HCT116 (cell line): ENCODE measurements at regions not wholly inside any gene's neighbourhood (a gene's known extent, or its start where the extent isn't known, plus 50 kb on each side); places are given as distances from the start of the nearest gene placed in this dataset.

ENCODE experiments used
- ATAC-seq: fragments of 200-7000 bp; cut with Tn5 transposase; 2 replicates; pipeline ENCODE4 v1.9.1; 2020; ENCODE audit warnings: mild to moderate bottlenecking, moderate library complexity
- BruUV-seq: library from RNA; stranded (reverse); fragments of 400-500 nt; replicated peaks from 2 replicates; lab custom pipeline; 2021; lab: Mats Ljungman, UMichigan
- CTCF ChIA-PET: fragments of 300-600 bp; sonication (Branson Sonifier 250); formaldehyde crosslinking; loops from one replicate; lab custom pipeline; 2021; ENCODE audit warnings: antibody characterized with exemption; lab: Charles Lee
- POLR2A ChIA-PET: fragments of 300-600, 350-600 bp; sonication (Branson Sonifier 250); formaldehyde crosslinking; loops from one replicate; lab custom pipeline; 2021; ENCODE audit warnings: antibody characterized with exemption; lab: Charles Lee
- RAD21 ChIA-PET, 2 experiments: fragments of 300-600 bp; sonication (Branson Sonifier 250); formaldehyde crosslinking; loops; one replicate each; lab custom pipeline; 2023; ENCODE audit warnings: low total read pairs in 2 of 2; ENCODE audit not compliant: uncharacterized antibody in 2 of 2, unreplicated experiment in 2 of 2, low non-redundant PET in 1 of 2; lab: Charles Lee
- DNase-seq: peaks from one replicate; pipeline ENCODE4 v3.0.0-alpha.2; 2010; ENCODE audit warnings: low read depth, low spot score
- H2AFZ ChIP-seq: fragments of 200-600 bp; shearing (Covaris generic), sonication (generic); 2 replicates; pipeline ENCODE4 v1.6.1; 2017; ENCODE audit warnings: low read depth, mixed run types, mixed read lengths, antibody characterized with exemption, low read length; ENCODE audit not compliant: poor library complexity, severe bottlenecking
- H3K27ac ChIP-seq: 2 replicates; pipeline ENCODE4 v1.5.1; 2012; ENCODE audit warnings: low read depth, low read length
- H3K27me3 ChIP-seq: fragments of 200-600 bp; sonication (generic); 2 replicates; pipeline ENCODE4 v1.6.1; 2016; ENCODE audit warnings: mixed run types, low read length, mixed read lengths; ENCODE audit not compliant: insufficient read depth
- H3K36me3 ChIP-seq, 2 experiments: fragments of 200-500 bp in 1 of 2; fragments of 200-600 bp in 1 of 2; sonication (Bioruptor generic) in 1 of 2; sonication (generic) in 1 of 2; 2 replicates each; pipeline versions ENCODE4 v1.5.1 to v1.6.1; 2014 to 2016; ENCODE audit warnings: low read length in 2 of 2, inconsistent platforms in 1 of 2, mixed read lengths in 1 of 2, mixed run types in 1 of 2; ENCODE audit not compliant: insufficient read depth in 2 of 2, control insufficient read depth in 1 of 2
- H3K4me1 ChIP-seq, 2 experiments: fragments of 200-600 bp in 1 of 2; sonication (generic) in 1 of 2; 2 replicates each; pipeline versions ENCODE4 v1.5.1 to v1.6.1; 2012 to 2017; ENCODE audit warnings: low read length in 2 of 2, inconsistent platforms in 1 of 2, mild to moderate bottlenecking in 1 of 2, mixed read lengths in 1 of 2, mixed run types in 1 of 2, moderate library complexity in 1 of 2; ENCODE audit not compliant: insufficient read depth in 2 of 2, control insufficient read depth in 1 of 2
- H3K4me2 ChIP-seq: fragments of 200-600 bp; sonication (generic); 2 replicates; pipeline ENCODE4 v1.6.1; 2017; ENCODE audit warnings: mixed run types, low read length, mixed read lengths
- H3K4me3 ChIP-seq, 2 experiments: fragments of 200-600 bp in 1 of 2; sonication (generic) in 1 of 2; replicated peaks in 1 of 2; 2 replicates each; pipeline ENCODE4 v1.5.1; 2011 to 2016; ENCODE audit warnings: low read length in 2 of 2, control low read depth in 1 of 2, low read depth in 1 of 2, mild to moderate bottlenecking in 1 of 2, mixed read lengths in 1 of 2, mixed run types in 1 of 2
- H3K79me2 ChIP-seq: fragments of 200-600 bp; sonication (generic); 2 replicates; pipeline ENCODE4 v1.6.1; 2017; ENCODE audit warnings: mild to moderate bottlenecking, mixed run types, low read length, moderate library complexity, mixed read lengths; ENCODE audit not compliant: insufficient read depth
- H3K9ac ChIP-seq: fragments of 200-600 bp; sonication (generic); 2 replicates; pipeline ENCODE4 v1.6.1; 2016; ENCODE audit warnings: low read length, mixed read lengths
- H3K9me2 ChIP-seq: fragments of 200-600 bp; sonication (generic), shearing (Covaris generic); 2 replicates; pipeline ENCODE4 v1.6.1; 2017; ENCODE audit warnings: mixed run types, mild to moderate bottlenecking, moderate library complexity; ENCODE audit not compliant: insufficient read depth
- H3K9me3 ChIP-seq, 2 experiments: fragments of 200-500 bp in 1 of 2; fragments of 200-600 bp in 1 of 2; sonication (Bioruptor generic) in 1 of 2; sonication (generic) in 1 of 2; 2 replicates each; pipeline ENCODE4 v1.6.1; 2014 to 2017; ENCODE audit warnings: low read length in 2 of 2, mixed read lengths in 2 of 2, inconsistent platforms in 1 of 2, low read depth in 1 of 2, mild to moderate bottlenecking in 1 of 2, mixed run types in 1 of 2, moderate library complexity in 1 of 2; ENCODE audit not compliant: control insufficient read depth in 1 of 2, insufficient read depth in 1 of 2
- H4K20me1 ChIP-seq: fragments of 200-600 bp; sonication (generic), shearing (Covaris generic); 2 replicates; pipeline ENCODE4 v1.6.1; 2017; ENCODE audit warnings: mixed run types, mild to moderate bottlenecking, moderate library complexity; ENCODE audit not compliant: insufficient read depth
- CBX3 ChIP-seq: IDR thresholded peaks from 2 replicates; pipeline ENCODE4 v1.6.1; 2012; ENCODE audit warnings: low read depth
- CTCF ChIP-seq, 3 experiments: fragments of 200-600 bp in 1 of 3; sonication (generic) in 1 of 3; IDR thresholded peaks in 2 of 3; conservative IDR thresholded peaks in 1 of 3; 2 replicates each; pipeline ENCODE4 v1.5.1; 2012 to 2017; ENCODE audit warnings: low read depth in 2 of 3, low read length in 2 of 3, antibody characterized with exemption in 1 of 3, borderline replicate concordance in 1 of 3, control low read depth in 1 of 3, mild to moderate bottlenecking in 1 of 3, mixed read lengths in 1 of 3, mixed run types in 1 of 3, moderate library complexity in 1 of 3; ENCODE audit not compliant: insufficient read depth in 1 of 3
- EZH2 ChIP-seq: fragments of 200-600 bp; sonication (generic); IDR thresholded peaks from 2 replicates; pipeline ENCODE4 v1.6.1; 2017; ENCODE audit warnings: antibody characterized with exemption, mixed run types
- RAD21 ChIP-seq: IDR thresholded peaks from 2 replicates; pipeline ENCODE4 v1.6.1; 2012; ENCODE audit warnings: low read depth, mild to moderate bottlenecking
- SIN3A ChIP-seq: IDR thresholded peaks from 2 replicates; pipeline ENCODE4 v1.6.1; 2012; ENCODE audit warnings: low read depth
- SP1 ChIP-seq: IDR thresholded peaks from 2 replicates; pipeline ENCODE4 v1.6.1; 2012; ENCODE audit warnings: low read depth
- TCF7L2 ChIP-seq: IDR thresholded peaks from 2 replicates; pipeline ENCODE4 v1.7.0; 2011; ENCODE audit warnings: borderline replicate concordance, inconsistent platforms; ENCODE audit not compliant: insufficient read depth, insufficient read length; ENCODE audit errors: extremely low read depth
- intact Hi-C: fragments of 100-400 bp; cut with micrococcal nuclease; formaldehyde crosslinking; loops from 2 replicates; pipeline ENCODE4 v1.10.0; 2022

DNA sequence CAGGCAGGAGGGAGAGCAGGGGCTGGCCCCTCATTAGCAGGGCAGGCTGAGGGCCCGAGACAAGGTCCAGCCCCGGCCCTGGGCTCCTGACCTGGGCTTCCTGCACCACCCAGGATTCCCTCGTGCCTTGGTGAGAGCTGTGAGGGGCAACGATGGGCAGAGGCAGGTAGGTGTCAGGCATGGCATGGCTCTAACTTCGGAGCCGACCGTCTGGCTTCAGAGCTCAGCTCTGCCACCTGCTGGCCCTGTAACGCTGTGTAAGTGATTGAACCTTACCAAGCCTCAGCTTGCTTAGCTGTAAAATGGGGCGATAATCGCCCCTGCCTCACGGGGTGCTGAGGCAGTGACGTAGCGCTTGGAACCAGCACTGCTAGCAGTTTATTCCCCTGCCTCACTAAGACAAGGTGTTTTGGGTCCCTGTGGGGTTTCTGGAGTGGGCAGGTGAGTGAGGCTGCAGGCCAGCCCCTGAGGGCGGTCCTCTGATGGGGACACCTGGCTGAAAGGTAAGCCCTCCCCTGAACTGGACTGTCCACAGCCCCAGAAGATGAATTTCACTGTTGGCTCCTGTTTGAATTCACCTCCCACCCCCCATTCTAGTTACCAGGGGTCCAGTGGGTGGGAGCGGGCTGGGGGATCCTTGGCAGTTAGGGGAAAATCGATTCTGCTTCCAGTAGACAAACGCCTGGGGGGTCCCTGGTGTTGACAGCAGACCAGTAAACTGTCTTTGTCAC lies 184.8 kb upstream of the GSE1 start:
- POLR2A ChIA-PET, result no interaction called here
- CTCF ChIA-PET, result interaction anchor here (0.6 to 6.3 kb wide), 15 partner anchors 8 to 329 kb away, joined by 3 to 39 read pairs (median 5); no protein-coding TSS in a partner anchor
- Histone ChIP-seq H2AFZ (no peak overlapping the region), H3K4me3 (no peak overlapping the region), H3K27me3 (0 out of 2 replicates have a peak, but pooled peaks cover 5% of the 10 kb centered on the region), H3K27ac (no peak overlapping the region), H3K36me3 (no peaks in the 10 kb centered on the region), H3K79me2 (no peaks in the 10 kb centered on the region), H3K9me3 (no peaks in the 10 kb centered on the region)
- intact Hi-C loops, result loop anchor here (2.0 to 10.0 kb wide), 2 partner anchors 126 to 314 kb away; no protein-coding TSS in a partner anchor
- peak; percentile 91 for ATAC-seq
- RAD21 ChIA-PET, result interaction anchor here (0.6 to 1.1 kb wide), 3 partner anchors 65 to 314 kb away, joined by 3 to 5 read pairs (median 4); no protein-coding TSS in a partner anchor
- no peak for TF ChIP-seq SP1
- peak; percentile 76 to 93 (median 81) for TF ChIP-seq CTCF (IDR thresholded peaks at IDR 0.05 in 2 of 3, conservative IDR thresholded peaks at IDR 0.05 in 1 of 3; ENCODE audit: borderline replicate concordance in 1 of 3, insufficient read depth in 1 of 3, low read depth in 2 of 3, low read length in 2 of 3)
- TF ChIP-seq SIN3A, result no peak
- TF ChIP-seq TCF7L2, result peak; percentile 23
- peak; percentile 80 for TF ChIP-seq RAD21
- TF ChIP-seq CBX3, result peak; percentile 88
- no peak for TF ChIP-seq EZH2
- TF ChIP-seq, all 23 proteins: peak for 4
- Histone ChIP-seq H3K9ac (no peak overlapping the region), H3K4me1 (no peaks in the 10 kb centered on the region), H3K9me2 (no peaks in the 10 kb centered on the region), H4K20me1 (no peaks in the 10 kb centered on the region), H3K4me2 (no peak overlapping the region)
- BruUV-seq, result no TSS peak
- peak; percentile 38 for DNase-seq
